Suppressor macrophage treated with lipopolysaccharide for 1 hour (primary cell): ENCODE measurements at regions not wholly inside any gene's neighbourhood (a gene's known extent, or its start where the extent isn't known, plus 50 kb on each side); places are given as distances from the start of the nearest gene placed in this dataset.

ENCODE experiments used
- DNase-seq, 3 donors: peaks; one replicate each; pipeline ENCODE4 v3.0.0-alpha.2; 2020 to 2022

GRCh38 chr1:69263921-69264391 is 303.8 kb upstream of the LRRC7 start:
- no peak for DNase-seq

GRCh38 chr1:69269491-69269890 is 298.2 kb upstream of the LRRC7 start:
- DNase-seq: no peak

- no peak for DNase-seq
Observed at GRCh38 chr1:69271587-69272125, 296.1 kb upstream of the LRRC7 start.

GRCh38 chr1:69272684-69273083 is 295.0 kb upstream of the LRRC7 start:
- DNase-seq: no peak

GRCh38 chr1:69278923-69279322 is 288.8 kb upstream of the LRRC7 start:
- no peak for DNase-seq

- DNase-seq: no peak
Observed at GRCh38 chr1:69283516-69283915, 284.2 kb upstream of the LRRC7 start.

- no peak for DNase-seq
Observed at GRCh38 chr1:69284508-69284907, 283.2 kb upstream of the LRRC7 start.

GRCh38 chr1:69288416-69288815 is 279.3 kb upstream of the LRRC7 start:
- no peak for DNase-seq

- no peak for DNase-seq
Observed at GRCh38 chr1:69290291-69290690, 277.4 kb upstream of the LRRC7 start.

GRCh38 chr1:69291541-69291940 is 276.2 kb upstream of the LRRC7 start:
- DNase-seq: no peak

- no peak for DNase-seq
Observed at GRCh38 chr1:69292833-69293232, 274.9 kb upstream of the LRRC7 start.

GRCh38 chr1:69294171-69294570 is 273.6 kb upstream of the LRRC7 start:
- no peak for DNase-seq

GRCh38 chr1:69295265-69295664 is 272.5 kb upstream of the LRRC7 start:
- DNase-seq: peak in 1 of 3 donors; percentile 7

GRCh38 chr1:69305621-69306020 is 262.1 kb upstream of the LRRC7 start:
- DNase-seq: no peak

- no peak for DNase-seq
Observed at GRCh38 chr1:69312055-69312732, 255.5 kb upstream of the LRRC7 start.

GRCh38 chr1:69313118-69313517 is 254.6 kb upstream of the LRRC7 start:
- DNase-seq: no peak

- DNase-seq: no peak
Observed at GRCh38 chr1:69315416-69315815, 252.3 kb upstream of the LRRC7 start.

- no peak for DNase-seq
Observed at GRCh38 chr1:69315823-69316222, 251.9 kb upstream of the LRRC7 start.

- DNase-seq: no peak
Observed at GRCh38 chr1:69319287-69319686, 248.4 kb upstream of the LRRC7 start.

GRCh38 chr1:69320757-69321211 is 246.9 kb upstream of the LRRC7 start:
- no peak for DNase-seq

GRCh38 chr1:69321311-69321710 is 246.4 kb upstream of the LRRC7 start:
- DNase-seq: no peak

- no peak for DNase-seq
Observed at GRCh38 chr1:69328186-69328585, 239.5 kb upstream of the LRRC7 start.

- DNase-seq: no peak
Observed at GRCh38 chr1:69363236-69363635, 204.5 kb upstream of the LRRC7 start.

- no peak for DNase-seq
Observed at GRCh38 chr1:69373520-69373919, 194.2 kb upstream of the LRRC7 start.

GRCh38 chr1:69376408-69376807 is 191.3 kb upstream of the LRRC7 start:
- no peak for DNase-seq
